HCT116 (cell line): ENCODE measurements at regions not wholly inside any gene's neighbourhood (a gene's known extent, or its start where the extent isn't known, plus 50 kb on each side); places are given as distances from the start of the nearest gene placed in this dataset.

Experiments used
- ATAC-seq: fragments of 200-7000 bp; cut with Tn5 transposase; 2 replicates; pipeline ENCODE4 v1.9.1; 2020; ENCODE audit warnings: mild to moderate bottlenecking, moderate library complexity
- BruUV-seq: library from RNA; stranded (reverse); fragments of 400-500 nt; replicated peaks from 2 replicates; lab custom pipeline; 2021; lab: Mats Ljungman, UMichigan
- CTCF ChIA-PET: fragments of 300-600 bp; sonication (Branson Sonifier 250); formaldehyde crosslinking; loops from one replicate; lab custom pipeline; 2021; ENCODE audit warnings: antibody characterized with exemption; lab: Charles Lee
- POLR2A ChIA-PET: fragments of 300-600, 350-600 bp; sonication (Branson Sonifier 250); formaldehyde crosslinking; loops from one replicate; lab custom pipeline; 2021; ENCODE audit warnings: antibody characterized with exemption; lab: Charles Lee
- RAD21 ChIA-PET, 2 experiments: fragments of 300-600 bp; sonication (Branson Sonifier 250); formaldehyde crosslinking; loops; one replicate each; lab custom pipeline; 2023; ENCODE audit warnings: low total read pairs in 2 of 2; ENCODE audit not compliant: uncharacterized antibody in 2 of 2, unreplicated experiment in 2 of 2, low non-redundant PET in 1 of 2; lab: Charles Lee
- DNase-seq: peaks from one replicate; pipeline ENCODE4 v3.0.0-alpha.2; 2010; ENCODE audit warnings: low read depth, low spot score
- H2AFZ ChIP-seq: fragments of 200-600 bp; shearing (Covaris generic), sonication (generic); 2 replicates; pipeline ENCODE4 v1.6.1; 2017; ENCODE audit warnings: low read depth, mixed run types, mixed read lengths, antibody characterized with exemption, low read length; ENCODE audit not compliant: poor library complexity, severe bottlenecking
- H3K27ac ChIP-seq: 2 replicates; pipeline ENCODE4 v1.5.1; 2012; ENCODE audit warnings: low read depth, low read length
- H3K27me3 ChIP-seq: fragments of 200-600 bp; sonication (generic); 2 replicates; pipeline ENCODE4 v1.6.1; 2016; ENCODE audit warnings: mixed run types, low read length, mixed read lengths; ENCODE audit not compliant: insufficient read depth
- H3K36me3 ChIP-seq, 2 experiments: fragments of 200-500 bp in 1 of 2; fragments of 200-600 bp in 1 of 2; sonication (Bioruptor generic) in 1 of 2; sonication (generic) in 1 of 2; 2 replicates each; pipeline versions ENCODE4 v1.5.1 to v1.6.1; 2014 to 2016; ENCODE audit warnings: low read length in 2 of 2, inconsistent platforms in 1 of 2, mixed read lengths in 1 of 2, mixed run types in 1 of 2; ENCODE audit not compliant: insufficient read depth in 2 of 2, control insufficient read depth in 1 of 2
- H3K4me1 ChIP-seq, 2 experiments: fragments of 200-600 bp in 1 of 2; sonication (generic) in 1 of 2; 2 replicates each; pipeline versions ENCODE4 v1.5.1 to v1.6.1; 2012 to 2017; ENCODE audit warnings: low read length in 2 of 2, inconsistent platforms in 1 of 2, mild to moderate bottlenecking in 1 of 2, mixed read lengths in 1 of 2, mixed run types in 1 of 2, moderate library complexity in 1 of 2; ENCODE audit not compliant: insufficient read depth in 2 of 2, control insufficient read depth in 1 of 2
- H3K4me2 ChIP-seq: fragments of 200-600 bp; sonication (generic); 2 replicates; pipeline ENCODE4 v1.6.1; 2017; ENCODE audit warnings: mixed run types, low read length, mixed read lengths
- H3K4me3 ChIP-seq, 2 experiments: fragments of 200-600 bp in 1 of 2; sonication (generic) in 1 of 2; replicated peaks in 1 of 2; 2 replicates each; pipeline ENCODE4 v1.5.1; 2011 to 2016; ENCODE audit warnings: low read length in 2 of 2, control low read depth in 1 of 2, low read depth in 1 of 2, mild to moderate bottlenecking in 1 of 2, mixed read lengths in 1 of 2, mixed run types in 1 of 2
- H3K79me2 ChIP-seq: fragments of 200-600 bp; sonication (generic); 2 replicates; pipeline ENCODE4 v1.6.1; 2017; ENCODE audit warnings: mild to moderate bottlenecking, mixed run types, low read length, moderate library complexity, mixed read lengths; ENCODE audit not compliant: insufficient read depth
- H3K9ac ChIP-seq: fragments of 200-600 bp; sonication (generic); 2 replicates; pipeline ENCODE4 v1.6.1; 2016; ENCODE audit warnings: low read length, mixed read lengths
- H3K9me2 ChIP-seq: fragments of 200-600 bp; sonication (generic), shearing (Covaris generic); 2 replicates; pipeline ENCODE4 v1.6.1; 2017; ENCODE audit warnings: mixed run types, mild to moderate bottlenecking, moderate library complexity; ENCODE audit not compliant: insufficient read depth
- H3K9me3 ChIP-seq, 2 experiments: fragments of 200-500 bp in 1 of 2; fragments of 200-600 bp in 1 of 2; sonication (Bioruptor generic) in 1 of 2; sonication (generic) in 1 of 2; 2 replicates each; pipeline ENCODE4 v1.6.1; 2014 to 2017; ENCODE audit warnings: low read length in 2 of 2, mixed read lengths in 2 of 2, inconsistent platforms in 1 of 2, low read depth in 1 of 2, mild to moderate bottlenecking in 1 of 2, mixed run types in 1 of 2, moderate library complexity in 1 of 2; ENCODE audit not compliant: control insufficient read depth in 1 of 2, insufficient read depth in 1 of 2
- H4K20me1 ChIP-seq: fragments of 200-600 bp; sonication (generic), shearing (Covaris generic); 2 replicates; pipeline ENCODE4 v1.6.1; 2017; ENCODE audit warnings: mixed run types, mild to moderate bottlenecking, moderate library complexity; ENCODE audit not compliant: insufficient read depth
- CBX3 ChIP-seq: IDR thresholded peaks from 2 replicates; pipeline ENCODE4 v1.6.1; 2012; ENCODE audit warnings: low read depth
- EGR1 ChIP-seq: IDR thresholded peaks from 2 replicates; pipeline ENCODE4 v1.6.1; 2012; ENCODE audit warnings: low read depth
- ELF1 ChIP-seq: IDR thresholded peaks from 2 replicates; pipeline ENCODE4 v1.6.1; 2012; ENCODE audit warnings: low read depth, borderline replicate concordance
- EZH2 ChIP-seq: fragments of 200-600 bp; sonication (generic); IDR thresholded peaks from 2 replicates; pipeline ENCODE4 v1.6.1; 2017; ENCODE audit warnings: antibody characterized with exemption, mixed run types
- FOSL1 ChIP-seq: IDR thresholded peaks from 2 replicates; pipeline ENCODE4 v1.6.1; 2012; ENCODE audit warnings: low read depth
- POLR2A ChIP-seq: IDR thresholded peaks from 2 replicates; pipeline ENCODE4 v1.7.0; 2011; ENCODE audit warnings: borderline replicate concordance; ENCODE audit not compliant: insufficient read depth, insufficient read length; ENCODE audit errors: extremely low read depth
- POLR2AphosphoS5 ChIP-seq: IDR thresholded peaks from 2 replicates; pipeline ENCODE4 v1.6.1; 2011; ENCODE audit warnings: mild to moderate bottlenecking, low read depth, low read length, moderate library complexity
- RAD21 ChIP-seq: IDR thresholded peaks from 2 replicates; pipeline ENCODE4 v1.6.1; 2012; ENCODE audit warnings: low read depth, mild to moderate bottlenecking
- REST ChIP-seq: IDR thresholded peaks from 2 replicates; pipeline ENCODE4 v1.6.1; 2012; ENCODE audit warnings: low read depth
- SRF ChIP-seq: IDR thresholded peaks from 2 replicates; pipeline ENCODE4 v1.6.1; 2012; ENCODE audit warnings: low read depth
- YY1 ChIP-seq: IDR thresholded peaks from 2 replicates; pipeline ENCODE4 v1.6.1; 2011; ENCODE audit warnings: low read length, low read depth, moderate library complexity, mild to moderate bottlenecking; ENCODE audit not compliant: insufficient replicate concordance; ENCODE audit errors: extremely low read depth
- ZFX ChIP-seq: fragments of 450-650 bp; IDR thresholded peaks from 2 replicates; pipeline ENCODE4 v1.6.1; 2017
- ZNF274 ChIP-seq: fragments of 200-500 bp; sonication (Bioruptor generic); IDR thresholded peaks from 2 replicates; pipeline ENCODE4 v1.6.1; 2014; ENCODE audit warnings: mild to moderate bottlenecking, low read depth, low read length, inconsistent platforms
- intact Hi-C: fragments of 100-400 bp; cut with micrococcal nuclease; formaldehyde crosslinking; loops from 2 replicates; pipeline ENCODE4 v1.10.0; 2022
- TF ChIP-seq, protein P1 (sequence below): IDR thresholded peaks from 2 replicates; pipeline ENCODE4 v1.6.1; 2011; ENCODE audit warnings: mild to moderate bottlenecking, low read length, moderate library complexity; ENCODE audit not compliant: insufficient replicate concordance; ENCODE audit errors: extremely low read depth
- TF ChIP-seq, protein P2 (sequence below): IDR thresholded peaks from 2 replicates; pipeline ENCODE4 v1.6.1; 2012

GRCh38 chr3:35927441-35927840 is 288.1 kb downstream of the ARPP21 start:
- no peaks in the 10 kb centered on the region for H4K20me1 ChIP-seq
- H3K27me3 ChIP-seq: no peaks in the 10 kb centered on the region
- ATAC-seq: no peak
- intact Hi-C loops: no loop called here
- no peak overlapping the region for H3K9ac ChIP-seq
- H3K27ac ChIP-seq: no peak overlapping the region
- RAD21 ChIA-PET: no interaction called here
- H2AFZ ChIP-seq: no peak overlapping the region
- no TSS peak for BruUV-seq
- no peaks in the 10 kb centered on the region for H3K4me1 ChIP-seq
- no peak overlapping the region for H3K4me3 ChIP-seq
- no peaks in the 10 kb centered on the region for H3K79me2 ChIP-seq
- H3K36me3 ChIP-seq: no peaks in the 10 kb centered on the region
- H3K4me2 ChIP-seq: no peak overlapping the region
- no peaks in the 10 kb centered on the region for H3K9me2 ChIP-seq
- CTCF ChIA-PET: no interaction called here
- H3K9me3 ChIP-seq: no peaks in the 10 kb centered on the region; a peak in 1 of 4 replicates
- no peak for DNase-seq
- TF ChIP-seq ZFX (no peak), CBX3 (no peak), FOSL1 (no peak), SRF (no peak), YY1 (no peak), POLR2A (no peak), REST (no peak), EZH2 (no peak), POLR2AphosphoS5 (no peak), ZNF274 (no peak), EGR1 (no peak), ELF1 (no peak), RAD21 (no peak)
- TF ChIP-seq, protein P1, sequence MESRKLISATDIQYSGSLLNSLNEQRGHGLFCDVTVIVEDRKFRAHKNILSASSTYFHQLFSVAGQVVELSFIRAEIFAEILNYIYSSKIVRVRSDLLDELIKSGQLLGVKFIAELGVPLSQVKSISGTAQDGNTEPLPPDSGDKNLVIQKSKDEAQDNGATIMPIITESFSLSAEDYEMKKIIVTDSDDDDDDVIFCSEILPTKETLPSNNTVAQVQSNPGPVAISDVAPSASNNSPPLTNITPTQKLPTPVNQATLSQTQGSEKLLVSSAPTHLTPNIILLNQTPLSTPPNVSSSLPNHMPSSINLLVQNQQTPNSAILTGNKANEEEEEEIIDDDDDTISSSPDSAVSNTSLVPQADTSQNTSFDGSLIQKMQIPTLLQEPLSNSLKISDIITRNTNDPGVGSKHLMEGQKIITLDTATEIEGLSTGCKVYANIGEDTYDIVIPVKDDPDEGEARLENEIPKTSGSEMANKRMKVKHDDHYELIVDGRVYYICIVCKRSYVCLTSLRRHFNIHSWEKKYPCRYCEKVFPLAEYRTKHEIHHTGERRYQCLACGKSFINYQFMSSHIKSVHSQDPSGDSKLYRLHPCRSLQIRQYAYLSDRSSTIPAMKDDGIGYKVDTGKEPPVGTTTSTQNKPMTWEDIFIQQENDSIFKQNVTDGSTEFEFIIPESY: no peak
- TF ChIP-seq, protein P2, sequence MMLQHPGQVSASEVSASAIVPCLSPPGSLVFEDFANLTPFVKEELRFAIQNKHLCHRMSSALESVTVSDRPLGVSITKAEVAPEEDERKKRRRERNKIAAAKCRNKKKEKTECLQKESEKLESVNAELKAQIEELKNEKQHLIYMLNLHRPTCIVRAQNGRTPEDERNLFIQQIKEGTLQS: no peak
- POLR2A ChIA-PET: no interaction called here
